ENCODE measurements at regions not wholly inside any gene's neighbourhood (a gene's known extent, or its start where the extent isn't known, plus 50 kb on each side); places are given as distances from the start of the nearest gene placed in this dataset.
"Not testable (repeated sequence)": the region's sequence is repeated elsewhere in the genome, so short reads cannot be mapped to it uniquely, and the experiment has no call there.

GRCh38 chr2:110291909-110292579, 79.7 kb upstream of the MTLN start:
- not testable (repeated sequence) for DNase-seq (ENCODE audit: low spot score)

- not testable (repeated sequence) for DNase-seq (ENCODE audit: low spot score)
Observed at GRCh38 chr2:110287817-110288216, 75.5 kb upstream of the MTLN start.

GRCh38 chr2:110287253-110287652, 74.9 kb upstream of the MTLN start:
- not testable (repeated sequence) for DNase-seq (ENCODE audit: low spot score)

- DNase-seq (ENCODE audit: low spot score) = not testable (repeated sequence)
Observed at GRCh38 chr2:110285002-110285401, 72.7 kb upstream of the MTLN start.

- DNase-seq (ENCODE audit: low spot score) = not testable (repeated sequence)
Observed at GRCh38 chr2:110280804-110281203, 68.5 kb upstream of the MTLN start.

- not testable (repeated sequence) for DNase-seq (ENCODE audit: low spot score)
Observed at GRCh38 chr2:110277054-110277453, 64.7 kb upstream of the MTLN start.

- not testable (repeated sequence) for DNase-seq (ENCODE audit: low spot score)
Observed at GRCh38 chr2:110276092-110276491, 63.7 kb upstream of the MTLN start.

- not testable (repeated sequence) for DNase-seq (ENCODE audit: low spot score)
Observed at GRCh38 chr2:110269674-110270073, 57.3 kb upstream of the MTLN start.

GRCh38 chr2:110267828-110268407, 55.6 kb upstream of the MTLN start:
- DNase-seq (ENCODE audit: low spot score) = not testable (repeated sequence)

- not testable (repeated sequence) for DNase-seq (ENCODE audit: low spot score)
Observed at GRCh38 chr2:110264804-110265203, 52.5 kb upstream of the MTLN start.

- DNase-seq (ENCODE audit: low spot score) = not testable (repeated sequence)
Observed at GRCh38 chr2:110264076-110264681, 51.8 kb upstream of the MTLN start.

GRCh38 chr2:110263462-110263861, 51.1 kb upstream of the MTLN start:
- not testable (repeated sequence) for DNase-seq (ENCODE audit: low spot score)
